H9 (cell line): ENCODE measurements at regions not wholly inside any gene's neighbourhood (a gene's known extent, or its start where the extent isn't known, plus 50 kb on each side); places are given as distances from the start of the nearest gene placed in this dataset.

ENCODE experiments used
- DNase-seq: peaks from one replicate; pipeline ENCODE4 v3.0.0-alpha.2; 2017
- H2AFZ ChIP-seq: one replicate; pipeline ENCODE4 v1.6.1; 2013; ENCODE audit warnings: mild to moderate bottlenecking, low read length, control low read depth, moderate library complexity
- H2AK5ac ChIP-seq: 2 replicates; pipeline ENCODE4 v1.6.1; 2013; ENCODE audit warnings: low read length, control low read depth, mixed read lengths; ENCODE audit not compliant: insufficient read length
- H2BK120ac ChIP-seq: one replicate; pipeline ENCODE4 v1.6.1; 2013; ENCODE audit warnings: low read depth, mild to moderate bottlenecking, low read length, control low read depth, inconsistent platforms; ENCODE audit not compliant: poor library complexity, severe bottlenecking
- H2BK12ac ChIP-seq: 2 replicates; pipeline ENCODE4 v1.6.1; 2013; ENCODE audit warnings: low read length, control low read depth, mixed read lengths, low read depth; ENCODE audit not compliant: insufficient read length
- H2BK15ac ChIP-seq: 2 replicates; pipeline ENCODE4 v1.6.1; 2013; ENCODE audit warnings: low read depth, low read length, control low read depth
- H2BK20ac ChIP-seq: one replicate; pipeline ENCODE4 v1.6.1; 2013; ENCODE audit warnings: low read depth, mild to moderate bottlenecking, low read length, control low read depth, inconsistent platforms; ENCODE audit not compliant: poor library complexity, severe bottlenecking
- H2BK5ac ChIP-seq: 2 replicates; pipeline ENCODE4 v1.6.1; 2013; ENCODE audit warnings: low read length, control low read depth, mixed read lengths; ENCODE audit not compliant: insufficient read length
- H3K14ac ChIP-seq: 2 replicates; pipeline ENCODE4 v1.6.1; 2013; ENCODE audit warnings: low read length, control low read depth; ENCODE audit not compliant: insufficient read depth
- H3K18ac ChIP-seq: 2 replicates; pipeline ENCODE4 v1.6.1; 2013; ENCODE audit warnings: low read depth, mild to moderate bottlenecking, mixed read lengths, low read length, control low read depth; ENCODE audit not compliant: insufficient read length
- H3K23ac ChIP-seq: 2 replicates; pipeline ENCODE4 v1.6.1; 2013; ENCODE audit warnings: low read length, control low read depth, mixed read lengths, low read depth; ENCODE audit not compliant: insufficient read length
- H3K23me2 ChIP-seq: 2 replicates; pipeline ENCODE4 v1.6.1; 2013; ENCODE audit warnings: low read depth, mild to moderate bottlenecking, mixed read lengths, low read length, control low read depth; ENCODE audit not compliant: insufficient read length, poor library complexity, severe bottlenecking
- H3K27ac ChIP-seq: 2 replicates; pipeline ENCODE4 v1.5.1; 2013; ENCODE audit warnings: low read length, control low read depth, mixed read lengths, low read depth; ENCODE audit not compliant: insufficient read length
- H3K27me3 ChIP-seq: 2 replicates; pipeline ENCODE4 v1.6.1; 2013; ENCODE audit warnings: low read length, control low read depth, inconsistent platforms; ENCODE audit not compliant: insufficient read depth
- H3K4ac ChIP-seq: 2 replicates; pipeline ENCODE4 v1.6.1; 2013; ENCODE audit warnings: low read depth, mild to moderate bottlenecking, control low read depth, inconsistent platforms, low read length, moderate library complexity
- H3K4me1 ChIP-seq: 2 replicates; pipeline ENCODE4 v1.6.1; 2013; ENCODE audit warnings: low read length, control low read depth, inconsistent platforms; ENCODE audit not compliant: insufficient read depth
- H3K4me2 ChIP-seq: 2 replicates; pipeline ENCODE4 v1.6.1; 2013; ENCODE audit warnings: low read length, control low read depth, mixed read lengths; ENCODE audit not compliant: insufficient read length, insufficient read depth
- H3K56ac ChIP-seq: 2 replicates; pipeline ENCODE4 v1.6.1; 2013; ENCODE audit warnings: low read depth, mild to moderate bottlenecking, mixed read lengths, low read length, control low read depth; ENCODE audit not compliant: insufficient read length
- H3K79me1 ChIP-seq: 2 replicates; pipeline ENCODE4 v1.6.1; 2013; ENCODE audit warnings: low read depth, mild to moderate bottlenecking, moderate library complexity, low read length, control low read depth, inconsistent platforms; ENCODE audit not compliant: insufficient read depth, poor library complexity, severe bottlenecking
- H3K79me2 ChIP-seq: 2 replicates; pipeline ENCODE4 v1.6.1; 2013; ENCODE audit warnings: low read length, control low read depth, inconsistent platforms; ENCODE audit not compliant: insufficient read depth
- H3K9ac ChIP-seq: 2 replicates; pipeline ENCODE4 v1.6.1; 2013; ENCODE audit warnings: low read length, control low read depth, mixed read lengths; ENCODE audit not compliant: insufficient read length; ENCODE audit errors: extremely low read depth
- H3K9me3 ChIP-seq: one replicate; pipeline ENCODE4 v1.6.1; 2013; ENCODE audit warnings: low read depth, low read length, inconsistent platforms; ENCODE audit not compliant: control insufficient read depth
- H3T11ph ChIP-seq: one replicate; pipeline ENCODE4 v1.6.1; 2013; ENCODE audit warnings: mild to moderate bottlenecking, low read length, control low read depth, inconsistent platforms
- H4K20me1 ChIP-seq: one replicate; pipeline ENCODE4 v1.6.1; 2013; ENCODE audit not compliant: control insufficient read depth, insufficient read length, insufficient read depth
- H4K5ac ChIP-seq: 2 replicates; pipeline ENCODE4 v1.6.1; 2013; ENCODE audit warnings: low read depth, mild to moderate bottlenecking, mixed read lengths, low read length, control low read depth; ENCODE audit not compliant: insufficient read length
- H4K8ac ChIP-seq: replicated peaks from 2 replicates; pipeline ENCODE4 v1.6.1; 2013; ENCODE audit warnings: low read length, control low read depth, mixed read lengths, low read depth; ENCODE audit not compliant: insufficient read length
- H4K91ac ChIP-seq: 2 replicates; pipeline ENCODE4 v1.6.1; 2013; ENCODE audit warnings: low read depth, mild to moderate bottlenecking, moderate library complexity, mixed read lengths, low read length, control low read depth; ENCODE audit not compliant: insufficient read length
- H3K27ac Mint-ChIP-seq, 3 experiments: 2 replicates in 2 of 3; 3 replicates in 1 of 3; pipeline ENCODE4 v1.8.0; 2020 to 2021; ENCODE audit warnings: mixed read lengths in 3 of 3, mild to moderate bottlenecking in 1 of 3, moderate library complexity in 1 of 3
- H3K27me3 Mint-ChIP-seq: 2 replicates; pipeline ENCODE4 v1.8.0; 2021; ENCODE audit warnings: low read depth, mild to moderate bottlenecking, moderate library complexity, mixed read lengths
- H3K36me3 Mint-ChIP-seq, 3 experiments: 2 replicates in 2 of 3; 3 replicates in 1 of 3; pipeline ENCODE4 v1.8.0; 2020 to 2021; ENCODE audit warnings: low read depth in 3 of 3, mixed read lengths in 3 of 3; ENCODE audit not compliant: insufficient read depth in 1 of 3
- H3K4me1 Mint-ChIP-seq, 2 experiments: 2 replicates each; pipeline ENCODE4 v1.8.0; 2020; ENCODE audit warnings: mixed read lengths in 2 of 2
- H3K4me3 Mint-ChIP-seq, 2 experiments: 2 replicates in 1 of 2; 3 replicates in 1 of 2; pipeline ENCODE4 v1.8.0; 2020 to 2021; ENCODE audit warnings: mild to moderate bottlenecking in 2 of 2, mixed read lengths in 2 of 2, moderate library complexity in 1 of 2
- H3K9me3 Mint-ChIP-seq, 2 experiments: 2 replicates in 1 of 2; 3 replicates in 1 of 2; pipeline ENCODE4 v1.8.0; 2020; ENCODE audit warnings: mild to moderate bottlenecking in 2 of 2, mixed read lengths in 2 of 2, moderate library complexity in 1 of 2
- CTCF ChIP-seq: fragments of 200-600 bp; sonication (generic); conservative IDR thresholded peaks from 3 replicates; pipeline ENCODE4 v1.8.0; 2021; ENCODE audit warnings: antibody characterized with exemption, mild to moderate bottlenecking
- WGBS: extraction: QIAGEN DNeasy Blood & Tissue Kit; methylation state at CpG from one replicate; pipeline ENCODE4 v1.1.7; 2013; ENCODE audit warnings: missing lambda C conversion rate, low lambda C conversion rate, mixed read lengths; ENCODE audit not compliant: insufficient read length; ENCODE audit errors: extremely low coverage; 5-methylcytosine and 5-hydroxymethylcytosine counted together

GRCh38 chr13:90197722-90198121 is 1149.8 kb upstream of the MIR17HG start:
- Histone ChIP-seq H3K27ac (no peak overlapping the region), H2BK12ac (no peak overlapping the region), H3K79me2 (no peaks in the 10 kb centered on the region), H2BK20ac (no peak overlapping the region), H2AFZ (no peak overlapping the region), H4K20me1 (no peaks in the 10 kb centered on the region), H4K8ac (no peak overlapping the region), H4K5ac (no peak overlapping the region), H3K27me3 (no peaks in the 10 kb centered on the region), H3K9ac (no peak overlapping the region), H3T11ph (no peak overlapping the region), H3K23me2 (no peaks in the 10 kb centered on the region), H2AK5ac (no peak overlapping the region), H3K18ac (no peak overlapping the region), H2BK5ac (no peak overlapping the region), H3K9me3 (no peaks in the 10 kb centered on the region), H3K14ac (no peak overlapping the region), H2BK120ac (no peak overlapping the region), H3K79me1 (no peaks in the 10 kb centered on the region), H3K4ac (no peak overlapping the region), H3K4me1 (no peaks in the 10 kb centered on the region), H2BK15ac (no peak overlapping the region), H4K91ac (no peak overlapping the region), H3K4me2 (no peak overlapping the region), H3K56ac (no peak overlapping the region), H3K23ac (no peak overlapping the region)
- no peak overlapping the region for H3K4me3 Mint-ChIP-seq
- H3K36me3 Mint-ChIP-seq: peaks cover 0 to 6% (median 0%) of the 10 kb centered on the region in 3 experiments; a peak in 2 of 7 replicates
- H3K27ac Mint-ChIP-seq: no peak overlapping the region
- H3K4me1 Mint-ChIP-seq: no peaks in the 10 kb centered on the region
- no CpG with 5 or more reads among the region's 2 CpGs for WGBS
- no peak for DNase-seq
- peaks cover 3 to 6% of the 10 kb centered on the region in 2 experiments; a peak in 4 of 5 replicates for H3K9me3 Mint-ChIP-seq
- no peaks in the 10 kb centered on the region for H3K27me3 Mint-ChIP-seq
- TF ChIP-seq CTCF: no peak
